Neural crest cell (in vitro differentiated cells): ENCODE measurements at regions not wholly inside any gene's neighbourhood (a gene's known extent, or its start where the extent isn't known, plus 50 kb on each side); places are given as distances from the start of the nearest gene placed in this dataset.

Experiments used
- DNase-seq: peaks from one replicate; pipeline ENCODE4 v3.0.0; 2021; ENCODE audit warnings: low read depth, mixed read lengths, low spot score
- H3K27ac Mint-ChIP-seq: one replicate; pipeline ENCODE4 v1.8.0; 2021; ENCODE audit warnings: mild to moderate bottlenecking, mixed read lengths; ENCODE audit not compliant: unreplicated experiment
- H3K27me3 Mint-ChIP-seq: 2 replicates; pipeline ENCODE4 v1.8.0; 2021; ENCODE audit warnings: low read depth, mild to moderate bottlenecking, mixed read lengths
- H3K36me3 Mint-ChIP-seq: 2 replicates; pipeline ENCODE4 v1.8.0; 2021; ENCODE audit warnings: low read depth, mild to moderate bottlenecking, mixed read lengths
- H3K4me1 Mint-ChIP-seq: 2 replicates; pipeline ENCODE4 v1.8.0; 2021; ENCODE audit warnings: mixed read lengths
- H3K4me3 Mint-ChIP-seq: one replicate; pipeline ENCODE4 v1.8.0; 2021; ENCODE audit warnings: mild to moderate bottlenecking, mixed read lengths
- H3K9me3 Mint-ChIP-seq: 2 replicates; pipeline ENCODE4 v1.8.0; 2021; ENCODE audit warnings: mixed read lengths
- TF ChIP-seq, protein P1 (sequence below): fragments of 200-600 bp; sonication (generic); conservative IDR thresholded peaks from 2 replicates; pipeline ENCODE4 v1.5.0; 2021; ENCODE audit warnings: antibody characterized with exemption, mild to moderate bottlenecking

DNA sequence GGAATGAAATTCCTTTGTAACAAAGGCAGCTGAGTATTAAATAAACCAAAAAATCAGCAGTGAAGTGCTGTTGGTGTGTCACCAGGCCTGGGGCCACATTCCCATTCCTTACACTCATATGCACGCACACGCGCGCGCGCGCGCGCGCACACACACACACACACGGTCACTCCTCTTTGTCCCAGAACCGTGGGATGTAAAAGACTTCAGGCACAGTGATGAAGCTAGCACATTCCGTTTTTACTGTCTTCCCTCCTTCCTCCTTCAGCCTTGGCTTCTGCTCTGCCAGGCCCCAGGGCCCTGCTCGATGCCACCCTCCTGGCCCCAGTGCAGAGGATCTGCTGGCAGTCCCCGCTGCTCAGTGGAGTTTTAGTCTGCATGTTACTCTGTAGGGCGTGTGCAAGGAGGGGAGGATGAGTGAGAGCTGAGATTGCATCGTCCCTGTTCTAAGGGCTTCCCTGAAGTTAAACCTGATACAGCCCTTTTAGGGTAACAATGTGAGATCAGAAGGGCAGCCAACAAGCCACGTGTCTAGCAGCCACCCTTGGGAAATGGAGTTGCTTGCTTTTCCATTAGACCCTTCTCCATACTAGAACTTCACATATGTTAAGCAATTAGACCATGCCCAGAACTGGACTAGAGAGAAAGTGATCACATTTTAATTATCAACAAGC is 71.7 kb upstream of the WDR26 start:
- Mint-ChIP-seq H3K4me3 (no peak overlapping the region), H3K27ac (no peak overlapping the region)
- DNase-seq, result no peak

DNA sequence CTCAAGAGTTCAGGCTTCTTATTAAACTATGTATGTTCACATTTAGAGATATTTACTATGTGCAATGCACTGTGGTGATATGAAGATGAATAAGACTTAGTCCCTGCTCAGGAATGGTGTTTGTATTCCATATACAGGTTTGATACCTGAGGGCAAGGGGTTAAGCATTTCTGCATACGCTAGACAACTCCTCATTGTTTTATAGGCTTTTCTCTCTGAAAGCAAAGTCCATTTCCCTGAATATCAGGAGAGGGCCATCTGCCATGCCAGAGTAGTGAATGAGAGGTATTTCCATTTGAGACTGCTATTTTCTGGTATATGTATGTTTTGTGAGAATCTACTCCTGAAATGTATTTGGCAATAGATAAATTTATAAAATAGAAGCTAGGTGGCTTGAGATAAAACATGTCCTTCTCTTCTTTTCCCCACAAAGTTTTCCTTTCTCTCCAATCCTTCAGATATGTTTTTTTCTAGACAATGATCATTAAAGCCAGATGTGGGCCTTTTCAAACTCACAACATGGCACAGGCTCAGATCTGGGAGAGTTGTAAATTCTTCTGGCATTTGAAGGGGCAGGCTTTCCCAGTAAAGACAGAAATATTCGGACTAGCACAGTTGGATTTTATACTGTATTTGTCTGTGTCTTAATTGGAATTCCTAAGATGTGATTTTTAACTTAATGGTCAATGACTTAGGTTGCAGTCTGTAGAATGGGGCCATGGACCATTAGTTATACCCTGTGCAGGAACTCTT is 73.3 kb upstream of the WDR26 start:
- Mint-ChIP-seq H3K9me3 (no peaks in the 10 kb centered on the region), H3K4me1 (peaks cover 22% of the 10 kb centered on the region), H3K27ac (no peak overlapping the region), H3K36me3 (no peaks in the 10 kb centered on the region), H3K4me3 (no peak overlapping the region), H3K27me3 (no peaks in the 10 kb centered on the region)
- DNase-seq, result no peak
- TF ChIP-seq, protein P1, sequence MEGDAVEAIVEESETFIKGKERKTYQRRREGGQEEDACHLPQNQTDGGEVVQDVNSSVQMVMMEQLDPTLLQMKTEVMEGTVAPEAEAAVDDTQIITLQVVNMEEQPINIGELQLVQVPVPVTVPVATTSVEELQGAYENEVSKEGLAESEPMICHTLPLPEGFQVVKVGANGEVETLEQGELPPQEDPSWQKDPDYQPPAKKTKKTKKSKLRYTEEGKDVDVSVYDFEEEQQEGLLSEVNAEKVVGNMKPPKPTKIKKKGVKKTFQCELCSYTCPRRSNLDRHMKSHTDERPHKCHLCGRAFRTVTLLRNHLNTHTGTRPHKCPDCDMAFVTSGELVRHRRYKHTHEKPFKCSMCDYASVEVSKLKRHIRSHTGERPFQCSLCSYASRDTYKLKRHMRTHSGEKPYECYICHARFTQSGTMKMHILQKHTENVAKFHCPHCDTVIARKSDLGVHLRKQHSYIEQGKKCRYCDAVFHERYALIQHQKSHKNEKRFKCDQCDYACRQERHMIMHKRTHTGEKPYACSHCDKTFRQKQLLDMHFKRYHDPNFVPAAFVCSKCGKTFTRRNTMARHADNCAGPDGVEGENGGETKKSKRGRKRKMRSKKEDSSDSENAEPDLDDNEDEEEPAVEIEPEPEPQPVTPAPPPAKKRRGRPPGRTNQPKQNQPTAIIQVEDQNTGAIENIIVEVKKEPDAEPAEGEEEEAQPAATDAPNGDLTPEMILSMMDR, result no peak

More for the DNA sequence above, 71.7 kb upstream of the WDR26 start:
- TF ChIP-seq, protein P1, result no peak
- Mint-ChIP-seq H3K4me1 (peaks cover 35% of the 10 kb centered on the region), H3K27me3 (no peaks in the 10 kb centered on the region), H3K36me3 (no peaks in the 10 kb centered on the region), H3K9me3 (no peaks in the 10 kb centered on the region)

DNA sequence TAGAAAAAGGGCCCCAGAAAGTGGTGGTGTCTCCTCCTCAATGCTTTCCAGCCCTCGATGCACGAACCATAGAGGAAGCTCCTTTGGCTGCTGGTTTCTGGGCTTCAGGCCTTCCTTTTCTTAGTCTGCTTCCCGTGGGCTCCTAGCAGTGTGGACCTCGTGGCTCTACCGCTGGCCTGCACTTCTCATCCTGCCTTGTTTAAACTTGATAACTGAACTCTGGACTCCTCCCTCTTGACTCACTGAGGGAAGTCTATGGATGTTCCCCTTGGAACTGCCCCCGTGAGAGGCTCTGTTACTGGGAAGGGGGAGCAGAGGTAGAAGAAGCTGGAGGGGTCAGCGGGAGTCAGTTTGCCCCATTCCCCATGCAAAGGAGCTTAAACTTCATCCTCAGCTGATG is 75.3 kb upstream of the WDR26 start:
- H3K4me1 Mint-ChIP-seq, result peaks cover 17% of the 10 kb centered on the region
- H3K4me3 Mint-ChIP-seq, result no peak overlapping the region
- H3K36me3 Mint-ChIP-seq, result no peaks in the 10 kb centered on the region
- H3K27me3 Mint-ChIP-seq, result no peaks in the 10 kb centered on the region
- TF ChIP-seq, protein P1, result no peak
- no peak for DNase-seq
- H3K9me3 Mint-ChIP-seq, result no peaks in the 10 kb centered on the region
- H3K27ac Mint-ChIP-seq, result no peak overlapping the region

DNA sequence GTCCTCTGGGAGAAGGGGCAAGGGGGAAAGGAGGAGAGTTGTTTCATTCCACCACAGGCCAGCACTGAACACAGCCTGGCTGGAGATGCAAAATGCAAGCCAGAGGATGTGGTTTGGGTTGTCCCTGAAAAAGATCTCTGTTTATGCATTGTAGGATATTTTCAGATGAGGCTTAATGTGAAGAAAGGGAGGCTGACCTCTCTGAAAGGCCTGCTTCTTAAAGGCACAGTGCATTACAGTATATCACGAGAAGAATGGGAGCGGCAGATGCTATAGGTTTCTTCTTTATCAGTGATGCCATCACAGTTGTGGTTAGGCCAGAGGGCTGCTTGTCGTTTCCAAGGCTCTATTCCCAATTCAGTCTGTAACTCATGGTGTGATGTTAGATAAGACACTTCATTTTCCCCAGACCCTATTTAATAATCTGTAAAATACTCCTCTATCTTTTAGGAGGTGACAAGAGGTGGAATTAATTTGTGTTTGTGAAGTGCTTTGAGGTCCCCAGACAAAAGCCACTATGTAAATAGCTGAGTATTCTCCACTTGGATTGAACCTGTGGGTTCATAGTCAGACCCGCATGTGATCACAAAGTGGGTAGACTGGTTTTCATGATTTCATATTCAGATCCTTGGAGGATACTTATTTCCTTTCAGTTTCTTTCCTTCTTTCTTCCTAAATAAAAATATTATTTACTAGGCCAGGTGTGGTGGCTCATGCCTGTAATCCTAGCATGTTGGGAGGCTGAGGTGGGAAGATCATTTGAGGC is 76.5 kb upstream of the WDR26 start:
- no peak for DNase-seq
- H3K9me3 Mint-ChIP-seq, result no peaks in the 10 kb centered on the region
- H3K36me3 Mint-ChIP-seq, result no peaks in the 10 kb centered on the region
- no peak overlapping the region for H3K4me3 Mint-ChIP-seq
- H3K27me3 Mint-ChIP-seq, result no peaks in the 10 kb centered on the region
- no peak overlapping the region for H3K27ac Mint-ChIP-seq
- TF ChIP-seq, protein P1, result no peak
- H3K4me1 Mint-ChIP-seq, result peaks cover 12% of the 10 kb centered on the region

DNA sequence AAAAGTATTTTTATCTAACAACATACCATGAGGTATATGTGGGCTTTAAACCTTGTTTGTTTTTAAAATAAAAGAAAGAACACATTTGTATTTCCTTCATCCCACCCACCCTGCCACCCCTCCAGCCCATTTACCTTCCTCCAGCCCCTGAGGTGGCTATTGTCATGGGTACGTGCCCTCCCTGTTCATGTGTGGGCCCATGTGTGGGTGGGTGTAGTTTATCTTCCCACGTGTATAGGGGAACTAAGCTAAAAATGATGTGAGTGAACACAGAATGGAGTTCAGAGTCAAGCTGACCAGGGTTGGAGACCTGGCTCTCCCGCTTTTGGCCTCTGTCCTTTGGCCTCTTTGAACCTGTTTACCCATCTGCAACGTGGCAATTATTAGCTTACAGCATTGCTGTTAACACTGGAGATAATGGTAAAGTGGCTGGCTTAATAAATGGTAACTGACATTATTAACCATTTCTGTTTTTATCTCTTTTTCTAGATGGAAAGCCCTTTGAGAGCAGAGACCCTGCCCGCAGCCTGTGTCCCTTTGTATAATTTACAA is 78.1 kb upstream of the WDR26 start:
- TF ChIP-seq, protein P1, result no peak
- no peaks in the 10 kb centered on the region for H3K27me3 Mint-ChIP-seq
- no peaks in the 10 kb centered on the region for H3K9me3 Mint-ChIP-seq
- no peak overlapping the region for H3K4me3 Mint-ChIP-seq
- no peaks in the 10 kb centered on the region for H3K36me3 Mint-ChIP-seq
- H3K27ac Mint-ChIP-seq, result no peak overlapping the region
- no peak for DNase-seq
- H3K4me1 Mint-ChIP-seq, result peaks cover 6% of the 10 kb centered on the region
